ENCODE measurements at regions not wholly inside any gene's neighbourhood (a gene's known extent, or its start where the extent isn't known, plus 50 kb on each side); places are given as distances from the start of the nearest gene placed in this dataset.

GRCh38 chr18:78665644-78666043 lies 314.0 kb upstream of the SALL3 start:
- Mint-ChIP-seq H3K36me3 (ENCODE audit: low read depth) (no peaks in the 10 kb centered on the region), H3K27me3 (ENCODE audit: low read depth) (no peaks in the 10 kb centered on the region), H3K27ac (ENCODE audit: unreplicated experiment) (no peak overlapping the region), H3K4me3 (no peak overlapping the region), H3K9me3 (no peaks in the 10 kb centered on the region), H3K4me1 (no peaks in the 10 kb centered on the region)
- no peak for DNase-seq (ENCODE audit: low read depth, low spot score)
- TF ChIP-seq CTCF (conservative IDR thresholded peaks at IDR 0.05), result no peak

GRCh38 chr18:78666666-78667335 lies 312.8 kb upstream of the SALL3 start:
- no peak for TF ChIP-seq CTCF (conservative IDR thresholded peaks at IDR 0.05)
- Mint-ChIP-seq H3K4me3 (no peak overlapping the region), H3K4me1 (no peaks in the 10 kb centered on the region), H3K27ac (ENCODE audit: unreplicated experiment) (no peak overlapping the region), H3K27me3 (ENCODE audit: low read depth) (no peaks in the 10 kb centered on the region), H3K36me3 (ENCODE audit: low read depth) (no peaks in the 10 kb centered on the region), H3K9me3 (no peaks in the 10 kb centered on the region)
- DNase-seq (ENCODE audit: low read depth, low spot score), result no peak

GRCh38 chr18:78670778-78671391 lies 308.7 kb upstream of the SALL3 start:
- Mint-ChIP-seq H3K27ac (ENCODE audit: unreplicated experiment) (no peak overlapping the region), H3K4me1 (no peaks in the 10 kb centered on the region), H3K9me3 (no peaks in the 10 kb centered on the region), H3K4me3 (no peak overlapping the region), H3K27me3 (ENCODE audit: low read depth) (no peaks in the 10 kb centered on the region), H3K36me3 (ENCODE audit: low read depth) (no peaks in the 10 kb centered on the region)
- TF ChIP-seq CTCF (conservative IDR thresholded peaks at IDR 0.05), result no peak
- no peak for DNase-seq (ENCODE audit: low read depth, low spot score)

- no peaks in the 10 kb centered on the region for H3K4me1 Mint-ChIP-seq
- no peak for TF ChIP-seq CTCF (conservative IDR thresholded peaks at IDR 0.05)
- DNase-seq (ENCODE audit: low read depth, low spot score), result no peak
- H3K36me3 Mint-ChIP-seq (ENCODE audit: low read depth), result no peaks in the 10 kb centered on the region
- H3K4me3 Mint-ChIP-seq, result no peak overlapping the region
- H3K27me3 Mint-ChIP-seq (ENCODE audit: low read depth), result no peaks in the 10 kb centered on the region
- H3K9me3 Mint-ChIP-seq, result no peaks in the 10 kb centered on the region
- no peak overlapping the region for H3K27ac Mint-ChIP-seq (ENCODE audit: unreplicated experiment)
Observed at GRCh38 chr18:78671551-78671950, 308.1 kb upstream of the SALL3 start.

- no peak for TF ChIP-seq CTCF (conservative IDR thresholded peaks at IDR 0.05)
- Mint-ChIP-seq H3K4me3 (no peak overlapping the region), H3K4me1 (no peaks in the 10 kb centered on the region), H3K9me3 (no peaks in the 10 kb centered on the region), H3K36me3 (ENCODE audit: low read depth) (no peaks in the 10 kb centered on the region), H3K27ac (ENCODE audit: unreplicated experiment) (no peak overlapping the region), H3K27me3 (ENCODE audit: low read depth) (no peaks in the 10 kb centered on the region)
- no peak for DNase-seq (ENCODE audit: low read depth, low spot score)
Observed at GRCh38 chr18:78672862-78673446, 306.7 kb upstream of the SALL3 start.

Data from neural crest cell (in vitro differentiated cells).